Loucy (cell line): ENCODE measurements at regions not wholly inside any gene's neighbourhood (a gene's known extent, or its start where the extent isn't known, plus 50 kb on each side); places are given as distances from the start of the nearest gene placed in this dataset.

Experiments used
- H2AFZ ChIP-seq: fragments of 200-600 bp; sonication (generic); 2 replicates; pipeline ENCODE4 v1.6.0; 2016; ENCODE audit warnings: antibody characterized with exemption, mild to moderate bottlenecking, low read length, moderate library complexity
- H3F3A ChIP-seq: fragments of 200-600 bp; 2 replicates; pipeline ENCODE4 v1.6.0; 2016; ENCODE audit warnings: antibody characterized with exemption, low read depth, mild to moderate bottlenecking
- H3K27me3 ChIP-seq: fragments of 200-600 bp; sonication (generic); 2 replicates; pipeline ENCODE4 v1.6.1; 2014; ENCODE audit warnings: low read length, mild to moderate bottlenecking; ENCODE audit not compliant: insufficient read depth, poor library complexity, severe bottlenecking
- H3K36me3 ChIP-seq: fragments of 200-600 bp; sonication (generic); 2 replicates; pipeline ENCODE4 v1.6.1; 2016; ENCODE audit warnings: low read length; ENCODE audit not compliant: insufficient read depth
- H3K4me1 ChIP-seq: fragments of 200-600 bp; sonication (generic); 2 replicates; pipeline ENCODE4 v1.5.1; 2014; ENCODE audit warnings: low read length, mild to moderate bottlenecking; ENCODE audit not compliant: insufficient read depth, poor library complexity, severe bottlenecking
- H3K4me2 ChIP-seq: fragments of 200-600 bp; sonication (generic); 2 replicates; pipeline ENCODE4 v1.6.0; 2014; ENCODE audit warnings: antibody characterized with exemption, low read length, low read depth, mild to moderate bottlenecking; ENCODE audit not compliant: poor library complexity, severe bottlenecking
- H3K4me3 ChIP-seq: fragments of 200-600 bp; sonication (generic); 2 replicates; pipeline ENCODE4 v1.5.1; 2014; ENCODE audit warnings: low read length, mild to moderate bottlenecking, mixed read lengths; ENCODE audit not compliant: poor library complexity, severe bottlenecking
- H3K79me2 ChIP-seq: fragments of 200-600 bp; sonication (generic); 2 replicates; pipeline ENCODE4 v1.6.1; 2014; ENCODE audit warnings: low read length; ENCODE audit not compliant: insufficient read depth
- H3K9ac ChIP-seq: fragments of 200-600 bp; sonication (generic); 2 replicates; pipeline ENCODE4 v1.6.0; 2014; ENCODE audit warnings: mild to moderate bottlenecking, low read depth, low read length, moderate library complexity; ENCODE audit not compliant: poor library complexity, severe bottlenecking
- H3K9me2 ChIP-seq: fragments of 200-600 bp; sonication (generic); replicated peaks from 2 replicates; pipeline ENCODE4 v1.6.1; 2016; ENCODE audit warnings: low read depth, low read length, mixed read lengths
- H3K9me3 ChIP-seq: fragments of 200-600 bp; sonication (generic); 2 replicates; pipeline ENCODE4 v1.6.1; 2014; ENCODE audit warnings: mild to moderate bottlenecking, antibody characterized with exemption, low read length, low read depth; ENCODE audit not compliant: insufficient read depth
- H4K20me1 ChIP-seq: fragments of 200-600 bp; sonication (generic); 2 replicates; pipeline ENCODE4 v1.6.0; 2014; ENCODE audit warnings: antibody characterized with exemption, low read length, mild to moderate bottlenecking; ENCODE audit not compliant: insufficient read depth, poor library complexity, severe bottlenecking
- CTCF ChIP-seq: fragments of 200-600 bp; sonication (generic); conservative IDR thresholded peaks from 2 replicates; pipeline ENCODE4 v1.5.1; 2014; ENCODE audit warnings: mild to moderate bottlenecking, antibody characterized with exemption, low read length
- EZH2phosphoT487 ChIP-seq: fragments of 200-600 bp; IDR thresholded peaks from 2 replicates; pipeline ENCODE4 v1.6.1; 2018; ENCODE audit warnings: antibody characterized with exemption, mild to moderate bottlenecking, moderate library complexity, borderline replicate concordance

DNA sequence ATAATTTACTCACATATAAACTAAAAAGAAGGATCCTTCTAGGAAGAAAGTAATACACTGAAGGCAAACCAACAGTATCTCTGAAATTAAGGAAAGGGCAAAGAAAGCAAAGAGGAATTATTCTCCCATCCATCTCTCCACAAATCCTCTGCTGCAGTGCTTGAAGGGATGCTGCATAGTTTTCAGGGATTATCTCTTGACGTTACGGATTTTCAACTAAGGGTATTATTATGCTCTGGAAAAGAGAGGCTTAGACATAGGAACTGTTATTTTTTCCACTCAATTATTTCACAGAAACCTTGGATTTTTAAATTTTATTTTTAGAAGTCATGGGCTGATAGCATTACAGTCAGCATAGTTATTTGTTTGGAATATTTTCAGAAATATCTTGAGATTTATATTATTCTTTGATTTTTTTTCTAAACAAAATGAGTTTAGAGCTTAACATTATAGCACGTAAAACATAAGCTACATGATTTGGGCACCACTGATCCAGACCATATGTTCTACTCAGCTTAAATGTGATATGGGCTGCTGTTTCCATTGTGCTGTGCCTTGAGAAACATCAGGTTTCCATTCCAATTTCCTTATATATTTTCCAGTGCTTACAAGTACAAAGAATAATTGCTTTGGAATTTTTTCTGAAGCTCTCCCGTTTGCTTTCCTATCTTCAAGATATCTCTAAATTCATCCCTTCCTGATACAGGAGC, 57.9 kb upstream of the DCN start:
- no peaks in the 10 kb centered on the region for H3K79me2 ChIP-seq
- no peak for TF ChIP-seq EZH2phosphoT487
- TF ChIP-seq CTCF, result no peak

DNA sequence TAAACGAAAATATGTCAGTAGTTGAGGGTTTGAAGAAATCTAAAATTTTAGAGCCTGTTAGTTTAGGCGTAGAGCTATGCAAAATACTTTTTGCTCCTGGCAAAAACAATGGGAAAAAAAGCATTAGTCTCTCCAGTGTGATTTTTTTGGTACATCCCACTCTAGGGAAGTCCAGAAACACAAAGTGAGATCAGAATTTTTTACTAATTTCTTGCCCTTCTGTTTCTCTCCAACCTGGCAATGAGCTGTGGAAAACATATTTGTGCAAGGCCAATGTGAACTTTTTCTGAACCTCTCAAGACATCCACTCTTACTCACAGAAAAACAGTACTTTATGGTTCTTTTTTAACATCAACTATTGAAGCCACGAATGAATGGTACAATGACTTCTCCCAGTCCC, 56.9 kb upstream of the DCN start:
- H3K4me1 ChIP-seq, result no peaks in the 10 kb centered on the region
- H2AFZ ChIP-seq, result no peak overlapping the region
- no peaks in the 10 kb centered on the region for H3K79me2 ChIP-seq
- no peaks in the 10 kb centered on the region for H3K36me3 ChIP-seq
- H3K9ac ChIP-seq, result no peak overlapping the region
- no peaks in the 10 kb centered on the region for H3F3A ChIP-seq
- no peaks in the 10 kb centered on the region for H3K9me2 ChIP-seq
- H4K20me1 ChIP-seq, result no peaks in the 10 kb centered on the region
- no peak for TF ChIP-seq CTCF
- no peak for TF ChIP-seq EZH2phosphoT487
- no peak overlapping the region for H3K4me2 ChIP-seq
- H3K9me3 ChIP-seq, result no peaks in the 10 kb centered on the region
- H3K4me3 ChIP-seq, result no peak overlapping the region
- H3K27me3 ChIP-seq, result no peaks in the 10 kb centered on the region

More for the DNA sequence above, 57.9 kb upstream of the DCN start:
- no peaks in the 10 kb centered on the region for H3K4me1 ChIP-seq
- H3K4me3 ChIP-seq, result no peak overlapping the region
- no peaks in the 10 kb centered on the region for H3F3A ChIP-seq
- no peaks in the 10 kb centered on the region for H3K36me3 ChIP-seq
- H3K9me2 ChIP-seq, result no peaks in the 10 kb centered on the region
- no peak overlapping the region for H3K9ac ChIP-seq
- no peak overlapping the region for H2AFZ ChIP-seq
- no peaks in the 10 kb centered on the region for H3K9me3 ChIP-seq
- no peak overlapping the region for H3K4me2 ChIP-seq
- H4K20me1 ChIP-seq, result no peaks in the 10 kb centered on the region
- no peaks in the 10 kb centered on the region for H3K27me3 ChIP-seq
